ENCODE measurements at regions not wholly inside any gene's neighbourhood (a gene's known extent, or its start where the extent isn't known, plus 50 kb on each side); places are given as distances from the start of the nearest gene placed in this dataset.

DNA sequence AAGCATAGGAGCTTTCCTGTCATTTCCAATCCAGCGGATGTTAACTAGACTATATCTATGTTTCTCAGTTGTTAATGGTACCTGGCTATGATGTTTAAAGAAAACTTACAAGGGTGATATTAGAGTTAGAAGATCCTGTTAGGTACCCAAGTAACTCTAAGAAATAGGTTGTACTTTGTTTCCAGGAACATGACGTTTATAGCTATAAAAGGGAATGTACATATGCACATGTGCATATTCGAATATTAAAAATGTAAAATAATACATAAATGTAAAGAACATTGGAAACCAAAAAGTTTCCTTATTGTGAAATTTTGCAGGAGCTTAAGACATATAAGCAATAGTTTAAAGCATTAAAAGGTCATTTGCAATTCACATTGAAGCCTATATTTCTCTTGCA, 247.7 kb upstream of the EDIL3 start:
- no peak for DNase-seq (ENCODE audit: low read depth, low spot score)
- no peak for ATAC-seq
- H3K4me2 ChIP-seq (ENCODE audit: low read length) = no peak overlapping the region
- POLR2A ChIA-PET = no interaction called here
- H3K27ac ChIP-seq (ENCODE audit: low read depth, low read length) = no peak overlapping the region
- no peak overlapping the region for H3K9ac ChIP-seq (ENCODE audit: low read length)
- no TSS peak for BruUV-seq (replicated peaks)
- H3K27me3 ChIP-seq (ENCODE audit: insufficient read depth, low read length) = no peaks in the 10 kb centered on the region
- CTCF ChIA-PET = no interaction called here
- TF ChIP-seq POLR2A (IDR thresholded peaks at IDR 0.05; ENCODE audit: borderline replicate concordance, extremely low read depth, insufficient read depth, insufficient read length) = no peak
- TF ChIP-seq TCF7L2 (IDR thresholded peaks at IDR 0.05; ENCODE audit: borderline replicate concordance, extremely low read depth, insufficient read depth, insufficient read length) = no peak
- TF ChIP-seq CEBPB (IDR thresholded peaks at IDR 0.05; ENCODE audit: low read depth) = no peak
- no peak for TF ChIP-seq EZH2 (IDR thresholded peaks at IDR 0.05)
- no peak for TF ChIP-seq CBX3 (IDR thresholded peaks at IDR 0.05; ENCODE audit: low read depth)
- no peak for TF ChIP-seq ZNF274 (IDR thresholded peaks at IDR 0.05; ENCODE audit: low read depth, low read length)
- no peak for TF ChIP-seq EZH2phosphoT487 (IDR thresholded peaks at IDR 0.05; ENCODE audit: borderline replicate concordance)
- TF ChIP-seq JUND (IDR thresholded peaks at IDR 0.05) = no peak
- no peaks in the 10 kb centered on the region for H3K36me3 ChIP-seq (ENCODE audit: control insufficient read depth in 1 of 2, insufficient read depth in 2 of 2, low read length in 2 of 2)
- H2AFZ ChIP-seq (ENCODE audit: low read depth, low read length, poor library complexity, severe bottlenecking) = no peak overlapping the region
- H3K4me1 ChIP-seq (ENCODE audit: control insufficient read depth in 1 of 2, insufficient read depth in 2 of 2, low read length in 2 of 2) = peaks cover 0 to 4% of the 10 kb centered on the region in 2 experiments; a peak in 2 of 4 replicates
- RAD21 ChIA-PET (ENCODE audit: low non-redundant PET in 1 of 2, low total read pairs in 2 of 2, uncharacterized antibody in 2 of 2, unreplicated experiment in 2 of 2) = no interaction called here
- H3K79me2 ChIP-seq (ENCODE audit: insufficient read depth, low read length) = no peaks in the 10 kb centered on the region
- no peaks in the 10 kb centered on the region for H3K9me2 ChIP-seq (ENCODE audit: insufficient read depth)
- intact Hi-C loops (cut with micrococcal nuclease) = no loop called here
- no peaks in the 10 kb centered on the region for H3K9me3 ChIP-seq (ENCODE audit: control insufficient read depth in 1 of 2, insufficient read depth in 1 of 2, low read depth in 1 of 2, low read length in 2 of 2)
- no peaks in the 10 kb centered on the region for H4K20me1 ChIP-seq (ENCODE audit: insufficient read depth)
- no peak overlapping the region for H3K4me3 ChIP-seq (replicated peaks in 1 of 2; ENCODE audit: low read depth in 1 of 2, low read length in 2 of 2)

DNA sequence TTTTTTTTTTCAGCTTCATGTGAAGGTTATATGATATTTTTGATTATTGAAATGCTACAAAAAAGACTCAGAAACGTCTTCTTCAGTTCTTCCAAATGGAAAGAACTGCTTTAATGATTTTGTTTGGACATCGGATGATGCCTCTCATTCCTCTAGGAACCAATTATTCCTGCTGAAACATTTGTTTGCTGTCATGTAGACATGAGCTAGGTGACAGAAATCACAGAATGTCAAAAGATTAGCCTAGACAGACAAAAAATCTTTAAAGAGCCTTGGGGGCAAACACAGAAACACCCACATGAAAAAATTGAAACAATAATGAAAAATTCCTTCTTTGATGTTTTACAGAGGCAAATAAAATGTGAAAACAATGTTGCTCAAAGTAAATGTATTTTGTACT, 244.2 kb upstream of the EDIL3 start:
- BruUV-seq (replicated peaks) = no TSS peak
- no peak for TF ChIP-seq POLR2AphosphoS5 (IDR thresholded peaks at IDR 0.05; ENCODE audit: low read depth, low read length)
- no peak for TF ChIP-seq CBX3 (IDR thresholded peaks at IDR 0.05; ENCODE audit: low read depth)
- TF ChIP-seq ELF1 (IDR thresholded peaks at IDR 0.05; ENCODE audit: borderline replicate concordance, low read depth) = no peak
- TF ChIP-seq, protein P1, sequence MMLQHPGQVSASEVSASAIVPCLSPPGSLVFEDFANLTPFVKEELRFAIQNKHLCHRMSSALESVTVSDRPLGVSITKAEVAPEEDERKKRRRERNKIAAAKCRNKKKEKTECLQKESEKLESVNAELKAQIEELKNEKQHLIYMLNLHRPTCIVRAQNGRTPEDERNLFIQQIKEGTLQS (IDR thresholded peaks at IDR 0.05) = no peak
- no peak for TF ChIP-seq SIN3A (IDR thresholded peaks at IDR 0.05; ENCODE audit: low read depth)
- TF ChIP-seq RAD21 (IDR thresholded peaks at IDR 0.05; ENCODE audit: low read depth) = no peak
- TF ChIP-seq, protein P2, sequence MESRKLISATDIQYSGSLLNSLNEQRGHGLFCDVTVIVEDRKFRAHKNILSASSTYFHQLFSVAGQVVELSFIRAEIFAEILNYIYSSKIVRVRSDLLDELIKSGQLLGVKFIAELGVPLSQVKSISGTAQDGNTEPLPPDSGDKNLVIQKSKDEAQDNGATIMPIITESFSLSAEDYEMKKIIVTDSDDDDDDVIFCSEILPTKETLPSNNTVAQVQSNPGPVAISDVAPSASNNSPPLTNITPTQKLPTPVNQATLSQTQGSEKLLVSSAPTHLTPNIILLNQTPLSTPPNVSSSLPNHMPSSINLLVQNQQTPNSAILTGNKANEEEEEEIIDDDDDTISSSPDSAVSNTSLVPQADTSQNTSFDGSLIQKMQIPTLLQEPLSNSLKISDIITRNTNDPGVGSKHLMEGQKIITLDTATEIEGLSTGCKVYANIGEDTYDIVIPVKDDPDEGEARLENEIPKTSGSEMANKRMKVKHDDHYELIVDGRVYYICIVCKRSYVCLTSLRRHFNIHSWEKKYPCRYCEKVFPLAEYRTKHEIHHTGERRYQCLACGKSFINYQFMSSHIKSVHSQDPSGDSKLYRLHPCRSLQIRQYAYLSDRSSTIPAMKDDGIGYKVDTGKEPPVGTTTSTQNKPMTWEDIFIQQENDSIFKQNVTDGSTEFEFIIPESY (IDR thresholded peaks at IDR 0.05; ENCODE audit: extremely low read depth, insufficient replicate concordance, low read length) = no peak
- TF ChIP-seq, protein P3, sequence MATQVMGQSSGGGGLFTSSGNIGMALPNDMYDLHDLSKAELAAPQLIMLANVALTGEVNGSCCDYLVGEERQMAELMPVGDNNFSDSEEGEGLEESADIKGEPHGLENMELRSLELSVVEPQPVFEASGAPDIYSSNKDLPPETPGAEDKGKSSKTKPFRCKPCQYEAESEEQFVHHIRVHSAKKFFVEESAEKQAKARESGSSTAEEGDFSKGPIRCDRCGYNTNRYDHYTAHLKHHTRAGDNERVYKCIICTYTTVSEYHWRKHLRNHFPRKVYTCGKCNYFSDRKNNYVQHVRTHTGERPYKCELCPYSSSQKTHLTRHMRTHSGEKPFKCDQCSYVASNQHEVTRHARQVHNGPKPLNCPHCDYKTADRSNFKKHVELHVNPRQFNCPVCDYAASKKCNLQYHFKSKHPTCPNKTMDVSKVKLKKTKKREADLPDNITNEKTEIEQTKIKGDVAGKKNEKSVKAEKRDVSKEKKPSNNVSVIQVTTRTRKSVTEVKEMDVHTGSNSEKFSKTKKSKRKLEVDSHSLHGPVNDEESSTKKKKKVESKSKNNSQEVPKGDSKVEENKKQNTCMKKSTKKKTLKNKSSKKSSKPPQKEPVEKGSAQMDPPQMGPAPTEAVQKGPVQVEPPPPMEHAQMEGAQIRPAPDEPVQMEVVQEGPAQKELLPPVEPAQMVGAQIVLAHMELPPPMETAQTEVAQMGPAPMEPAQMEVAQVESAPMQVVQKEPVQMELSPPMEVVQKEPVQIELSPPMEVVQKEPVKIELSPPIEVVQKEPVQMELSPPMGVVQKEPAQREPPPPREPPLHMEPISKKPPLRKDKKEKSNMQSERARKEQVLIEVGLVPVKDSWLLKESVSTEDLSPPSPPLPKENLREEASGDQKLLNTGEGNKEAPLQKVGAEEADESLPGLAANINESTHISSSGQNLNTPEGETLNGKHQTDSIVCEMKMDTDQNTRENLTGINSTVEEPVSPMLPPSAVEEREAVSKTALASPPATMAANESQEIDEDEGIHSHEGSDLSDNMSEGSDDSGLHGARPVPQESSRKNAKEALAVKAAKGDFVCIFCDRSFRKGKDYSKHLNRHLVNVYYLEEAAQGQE (IDR thresholded peaks at IDR 0.05; ENCODE audit: low read depth) = no peak
- no peak for TF ChIP-seq EZH2 (IDR thresholded peaks at IDR 0.05)
- no peak for TF ChIP-seq ZFX (IDR thresholded peaks at IDR 0.05)
- TF ChIP-seq ZNF274 (IDR thresholded peaks at IDR 0.05; ENCODE audit: low read depth, low read length) = no peak
- TF ChIP-seq, protein P4, sequence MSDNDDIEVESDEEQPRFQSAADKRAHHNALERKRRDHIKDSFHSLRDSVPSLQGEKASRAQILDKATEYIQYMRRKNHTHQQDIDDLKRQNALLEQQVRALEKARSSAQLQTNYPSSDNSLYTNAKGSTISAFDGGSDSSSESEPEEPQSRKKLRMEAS (IDR thresholded peaks at IDR 0.05) = no peak
- TF ChIP-seq TCF7L2 (IDR thresholded peaks at IDR 0.05; ENCODE audit: borderline replicate concordance, extremely low read depth, insufficient read depth, insufficient read length) = no peak

More for the DNA sequence above, 244.2 kb upstream of the EDIL3 start:
- Histone ChIP-seq H3K79me2 (ENCODE audit: insufficient read depth, low read length) (no peaks in the 10 kb centered on the region), H3K36me3 (ENCODE audit: control insufficient read depth in 1 of 2, insufficient read depth in 2 of 2, low read length in 2 of 2) (no peaks in the 10 kb centered on the region), H3K4me3 (replicated peaks in 1 of 2; ENCODE audit: low read depth in 1 of 2, low read length in 2 of 2) (no peak overlapping the region), H3K9me2 (ENCODE audit: insufficient read depth) (no peaks in the 10 kb centered on the region), H3K27ac (ENCODE audit: low read depth, low read length) (no peak overlapping the region), H4K20me1 (ENCODE audit: insufficient read depth) (no peaks in the 10 kb centered on the region), H3K9me3 (ENCODE audit: control insufficient read depth in 1 of 2, insufficient read depth in 1 of 2, low read depth in 1 of 2, low read length in 2 of 2) (no peaks in the 10 kb centered on the region), H3K27me3 (ENCODE audit: insufficient read depth, low read length) (no peaks in the 10 kb centered on the region), H3K9ac (ENCODE audit: low read length) (no peak overlapping the region), H3K4me2 (ENCODE audit: low read length) (no peak overlapping the region), H3K4me1 (ENCODE audit: control insufficient read depth in 1 of 2, insufficient read depth in 2 of 2, low read length in 2 of 2) (peaks cover 0 to under 1% of the 10 kb centered on the region in 2 experiments; a peak in 1 of 4 replicates), H2AFZ (ENCODE audit: low read depth, low read length, poor library complexity, severe bottlenecking) (no peak overlapping the region)
- RAD21 ChIA-PET (ENCODE audit: low non-redundant PET in 1 of 2, low total read pairs in 2 of 2, uncharacterized antibody in 2 of 2, unreplicated experiment in 2 of 2) = no interaction called here
- DNase-seq (ENCODE audit: low read depth, low spot score) (no peak), ATAC-seq (no peak)
- POLR2A ChIA-PET = no interaction called here
- CTCF ChIA-PET = no interaction called here
- intact Hi-C loops (cut with micrococcal nuclease) = no loop called here

Data from HCT116 (cell line).